ENCODE measurements at regions not wholly inside any gene's neighbourhood (a gene's known extent, or its start where the extent isn't known, plus 50 kb on each side); places are given as distances from the start of the nearest gene placed in this dataset.

DNA sequence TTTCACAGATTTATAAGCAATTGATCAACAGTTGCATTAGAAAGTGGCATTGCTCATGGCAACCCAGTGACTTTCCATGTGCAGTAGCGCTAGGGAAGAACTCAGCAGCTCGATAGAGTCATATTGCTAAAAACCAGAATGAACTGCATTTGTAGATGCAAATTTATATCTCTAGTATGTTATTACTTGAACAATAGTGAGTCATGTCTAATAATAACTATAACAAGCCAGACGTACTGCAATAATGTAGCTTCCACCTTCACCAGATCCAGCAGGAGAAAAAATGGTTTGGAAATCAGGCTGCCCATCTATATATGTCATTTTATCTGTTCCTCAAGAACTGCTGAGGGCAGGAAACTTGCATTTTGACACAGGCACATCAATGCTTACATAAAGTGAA, 66.5 kb upstream of the FIGN start:
- TF ChIP-seq YY1 (IDR thresholded peaks at IDR 0.05; ENCODE audit: insufficient read depth, insufficient read length) (no peak), SUZ12 (IDR thresholded peaks at IDR 0.05; ENCODE audit: extremely low read depth, insufficient read depth, insufficient read length) (no peak)

All from NT2/D1 (cell line).